ENCODE measurements at regions not wholly inside any gene's neighbourhood (a gene's known extent, or its start where the extent isn't known, plus 50 kb on each side); places are given as distances from the start of the nearest gene placed in this dataset.

DNA sequence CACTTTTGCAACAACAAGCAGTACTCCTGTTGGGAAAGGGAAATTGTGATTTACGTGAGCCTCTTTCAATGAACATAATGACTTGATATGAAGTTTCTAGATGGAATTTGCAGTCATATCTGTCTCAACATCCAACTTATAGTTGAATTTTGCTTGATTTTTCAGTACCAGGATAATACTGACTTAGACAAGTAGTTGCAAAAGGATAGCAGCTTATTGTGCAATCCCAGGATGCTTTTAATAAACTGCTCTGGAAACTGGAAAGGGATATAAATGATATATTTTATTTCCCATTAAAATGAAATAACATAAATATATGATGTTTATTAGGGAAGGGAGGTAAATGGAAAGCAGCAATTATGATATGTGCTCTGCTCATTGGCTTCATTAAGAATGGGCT, 174.4 kb upstream of the RGMB start:
- POLR2A ChIA-PET = no interaction called here
- no peaks in the 10 kb centered on the region for H3K9me3 ChIP-seq (ENCODE audit: control insufficient read depth in 1 of 2, insufficient read depth in 1 of 2, low read length in 2 of 2)

DNA sequence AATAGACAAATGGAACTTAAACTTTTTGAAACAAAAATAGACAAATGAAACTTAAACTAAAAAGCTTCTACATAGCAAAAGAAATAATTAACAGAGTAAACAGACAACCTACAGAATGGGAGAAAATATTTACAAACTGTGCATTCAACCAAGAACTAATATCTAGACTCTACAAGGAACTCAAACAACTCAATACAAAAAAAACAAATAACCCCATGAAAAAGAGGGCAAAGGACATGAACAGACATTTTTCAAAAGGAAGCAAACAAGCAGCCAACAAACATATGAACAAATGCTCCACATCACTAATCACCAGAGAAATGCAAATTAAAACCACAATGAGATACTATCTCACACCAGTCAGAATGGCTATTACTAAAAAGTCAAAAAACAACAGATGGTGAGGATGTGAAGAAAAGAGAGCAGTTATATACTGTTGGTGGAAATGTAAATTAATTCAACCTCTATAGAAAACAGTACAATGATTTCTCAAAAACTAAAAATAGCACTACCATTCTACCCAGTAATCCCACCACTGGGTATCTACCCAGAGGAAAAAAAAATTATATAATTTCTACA, 170.8 kb upstream of the RGMB start:
- H3K27me3 Mint-ChIP-seq = no peaks in the 10 kb centered on the region
- no peak for ATAC-seq (ENCODE audit: poor library complexity)
- H3K36me3 ChIP-seq (ENCODE audit: insufficient read depth, low read length) = no peaks in the 10 kb centered on the region
- H3K9me3 Mint-ChIP-seq = peaks cover 4% of the 10 kb centered on the region
- H3K36me3 Mint-ChIP-seq (ENCODE audit: low read depth) = no peaks in the 10 kb centered on the region
- TF ChIP-seq, protein P1, sequence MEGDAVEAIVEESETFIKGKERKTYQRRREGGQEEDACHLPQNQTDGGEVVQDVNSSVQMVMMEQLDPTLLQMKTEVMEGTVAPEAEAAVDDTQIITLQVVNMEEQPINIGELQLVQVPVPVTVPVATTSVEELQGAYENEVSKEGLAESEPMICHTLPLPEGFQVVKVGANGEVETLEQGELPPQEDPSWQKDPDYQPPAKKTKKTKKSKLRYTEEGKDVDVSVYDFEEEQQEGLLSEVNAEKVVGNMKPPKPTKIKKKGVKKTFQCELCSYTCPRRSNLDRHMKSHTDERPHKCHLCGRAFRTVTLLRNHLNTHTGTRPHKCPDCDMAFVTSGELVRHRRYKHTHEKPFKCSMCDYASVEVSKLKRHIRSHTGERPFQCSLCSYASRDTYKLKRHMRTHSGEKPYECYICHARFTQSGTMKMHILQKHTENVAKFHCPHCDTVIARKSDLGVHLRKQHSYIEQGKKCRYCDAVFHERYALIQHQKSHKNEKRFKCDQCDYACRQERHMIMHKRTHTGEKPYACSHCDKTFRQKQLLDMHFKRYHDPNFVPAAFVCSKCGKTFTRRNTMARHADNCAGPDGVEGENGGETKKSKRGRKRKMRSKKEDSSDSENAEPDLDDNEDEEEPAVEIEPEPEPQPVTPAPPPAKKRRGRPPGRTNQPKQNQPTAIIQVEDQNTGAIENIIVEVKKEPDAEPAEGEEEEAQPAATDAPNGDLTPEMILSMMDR (IDR thresholded peaks at IDR 0.05) = no peak
- no peak for DNase-seq
- H3K27me3 ChIP-seq (ENCODE audit: control insufficient read depth in 1 of 2, insufficient read depth in 2 of 2, low read length in 2 of 2) = no peaks in the 10 kb centered on the region
- H3K27ac ChIP-seq (ENCODE audit: low read depth in 1 of 2, low read length in 2 of 2) = no peak overlapping the region
- ChIA-PET CTCF (no interaction called here), POLR2A (no interaction called here)
- no peaks in the 10 kb centered on the region for H3K9me3 ChIP-seq (ENCODE audit: control insufficient read depth in 1 of 2, insufficient read depth in 1 of 2, low read length in 2 of 2)
- no peaks in the 10 kb centered on the region for H3K4me1 ChIP-seq (ENCODE audit: insufficient read depth, low read length)
- H3K4me1 Mint-ChIP-seq (ENCODE audit: low read depth) = no peaks in the 10 kb centered on the region
- no peak overlapping the region for H3K4me3 Mint-ChIP-seq
- intact Hi-C loops (cut with DNase I, micrococcal nuclease) = no loop called here
- H3K4me3 ChIP-seq (ENCODE audit: low read length) = no peak overlapping the region
- H3K27ac Mint-ChIP-seq = no peak overlapping the region

More for the DNA sequence above, 174.4 kb upstream of the RGMB start:
- H3K27ac ChIP-seq (ENCODE audit: low read depth in 1 of 2, low read length in 2 of 2) = no peak overlapping the region
- DNase-seq = no peak
- no peaks in the 10 kb centered on the region for H3K36me3 ChIP-seq (ENCODE audit: insufficient read depth, low read length)
- Mint-ChIP-seq H3K36me3 (ENCODE audit: low read depth) (no peaks in the 10 kb centered on the region), H3K27ac (no peak overlapping the region), H3K27me3 (no peaks in the 10 kb centered on the region), H3K4me1 (ENCODE audit: low read depth) (no peaks in the 10 kb centered on the region), H3K4me3 (no peak overlapping the region), H3K9me3 (peaks cover 8% of the 10 kb centered on the region)
- no peaks in the 10 kb centered on the region for H3K27me3 ChIP-seq (ENCODE audit: control insufficient read depth in 1 of 2, insufficient read depth in 2 of 2, low read length in 2 of 2)
- intact Hi-C loops (cut with DNase I, micrococcal nuclease) = no loop called here
- H3K4me3 ChIP-seq (ENCODE audit: low read length) = no peak overlapping the region
- no peak for ATAC-seq (ENCODE audit: poor library complexity)
- no peaks in the 10 kb centered on the region for H3K4me1 ChIP-seq (ENCODE audit: insufficient read depth, low read length)
- CTCF ChIA-PET = no interaction called here
- TF ChIP-seq, protein P1 (IDR thresholded peaks at IDR 0.05) = no peak

DNA sequence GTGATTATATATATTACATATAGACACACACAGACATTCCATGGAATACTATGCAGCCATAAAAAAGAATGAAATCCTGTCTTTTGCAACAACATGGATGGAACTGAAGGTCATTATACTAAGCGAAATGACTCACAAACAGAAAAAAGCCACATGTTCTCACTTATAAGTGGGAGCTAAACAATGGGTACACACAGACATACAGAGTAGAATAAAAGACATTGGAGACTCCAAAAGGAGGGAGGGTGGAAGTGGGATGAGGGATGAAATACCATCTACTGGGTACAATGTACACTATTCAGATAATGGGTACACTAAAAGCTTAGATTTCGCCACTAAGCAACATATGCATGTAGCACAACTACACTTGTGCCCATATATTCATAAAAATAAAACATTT, 170.0 kb upstream of the RGMB start:
- H3K9me3 Mint-ChIP-seq = peaks cover 1% of the 10 kb centered on the region
- ATAC-seq (ENCODE audit: poor library complexity) (no peak), DNase-seq (no peak)
- no peaks in the 10 kb centered on the region for H3K36me3 Mint-ChIP-seq (ENCODE audit: low read depth)
- H3K27ac Mint-ChIP-seq = no peak overlapping the region
- no peak overlapping the region for H3K27ac ChIP-seq (ENCODE audit: low read depth in 1 of 2, low read length in 2 of 2)
- TF ChIP-seq, protein P1 (IDR thresholded peaks at IDR 0.05) = no peak
- CTCF ChIA-PET = no interaction called here
- no peaks in the 10 kb centered on the region for H3K9me3 ChIP-seq (ENCODE audit: control insufficient read depth in 1 of 2, insufficient read depth in 1 of 2, low read length in 2 of 2)
- H3K27me3 ChIP-seq (ENCODE audit: control insufficient read depth in 1 of 2, insufficient read depth in 2 of 2, low read length in 2 of 2) = no peaks in the 10 kb centered on the region
- H3K4me3 Mint-ChIP-seq = no peak overlapping the region
- no peaks in the 10 kb centered on the region for H3K4me1 ChIP-seq (ENCODE audit: insufficient read depth, low read length)
- no peaks in the 10 kb centered on the region for H3K27me3 Mint-ChIP-seq
- H3K4me3 ChIP-seq (ENCODE audit: low read length) = no peak overlapping the region
- POLR2A ChIA-PET = no interaction called here
- H3K36me3 ChIP-seq (ENCODE audit: insufficient read depth, low read length) = no peaks in the 10 kb centered on the region
- no peaks in the 10 kb centered on the region for H3K4me1 Mint-ChIP-seq (ENCODE audit: low read depth)
- intact Hi-C loops (cut with DNase I, micrococcal nuclease) = no loop called here
